Stromal cell of bone marrow (primary cell): ENCODE measurements at regions not wholly inside any gene's neighbourhood (a gene's known extent, or its start where the extent isn't known, plus 50 kb on each side); places are given as distances from the start of the nearest gene placed in this dataset.
"Not testable (repeated sequence)": the region's sequence is repeated elsewhere in the genome, so short reads cannot be mapped to it uniquely, and the experiment has no call there.

ENCODE experiments used
- DNase-seq: peaks from one replicate; pipeline ENCODE4 v3.0.0-alpha.2; 2012; ENCODE audit warnings: low read depth

- DNase-seq: no peak
These were observed 160.1 kb upstream of the DAP start for GRCh38 chr5:10921160-10921559.

DNA sequence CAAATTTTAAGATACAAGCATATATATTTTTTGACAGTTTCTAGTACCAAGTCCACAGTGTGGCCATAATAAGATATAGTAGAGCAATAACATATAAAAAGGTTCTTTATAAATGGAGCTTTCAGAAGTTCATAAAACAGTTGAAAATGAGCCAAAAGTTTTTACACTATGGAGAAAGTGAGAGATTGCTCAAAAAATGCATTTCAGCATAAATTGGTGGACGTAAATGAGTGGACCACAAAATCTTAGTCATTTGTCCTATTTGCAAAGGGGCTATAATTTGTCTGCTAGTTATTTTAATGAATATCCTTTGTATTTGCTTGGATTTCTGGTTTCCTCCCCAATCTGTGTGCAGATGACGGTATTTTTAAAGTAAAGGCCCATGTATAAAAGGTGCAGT lies 159.4 kb upstream of the DAP start:
- DNase-seq: no peak

DNA sequence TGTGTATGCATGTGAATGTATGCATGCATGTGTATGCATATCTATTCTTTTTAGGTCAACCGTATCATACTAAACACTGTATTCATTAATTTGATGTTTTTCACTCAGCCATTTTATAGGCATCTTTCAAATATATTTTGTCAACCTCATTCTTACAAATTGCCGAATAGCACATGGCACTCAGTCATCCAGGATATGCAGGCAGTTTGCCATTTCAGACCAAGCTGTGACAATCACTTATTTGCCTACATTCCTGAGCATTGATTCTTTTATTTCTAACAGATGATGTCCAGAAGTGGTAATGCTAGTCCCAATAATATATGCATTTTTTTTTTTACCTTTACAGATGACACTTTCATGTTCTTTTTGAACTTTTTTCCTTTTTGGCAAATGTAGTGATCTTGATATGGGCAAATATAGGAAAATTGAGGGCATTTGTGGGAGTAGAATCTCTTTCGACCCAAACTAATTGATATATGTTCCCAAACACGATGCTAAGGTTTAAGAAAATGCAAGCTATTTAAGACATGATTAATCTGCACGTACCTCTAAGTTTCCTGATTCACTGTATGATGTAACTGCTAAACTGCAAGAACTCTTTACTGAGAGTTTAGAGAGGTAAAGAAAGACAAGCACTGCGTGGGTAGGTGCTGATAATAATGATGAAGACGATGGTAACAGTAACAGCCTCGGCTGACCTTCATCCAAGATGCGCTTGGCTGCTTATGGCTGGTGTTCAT lies 153.9 kb upstream of the DAP start:
- DNase-seq: no peak

DNA sequence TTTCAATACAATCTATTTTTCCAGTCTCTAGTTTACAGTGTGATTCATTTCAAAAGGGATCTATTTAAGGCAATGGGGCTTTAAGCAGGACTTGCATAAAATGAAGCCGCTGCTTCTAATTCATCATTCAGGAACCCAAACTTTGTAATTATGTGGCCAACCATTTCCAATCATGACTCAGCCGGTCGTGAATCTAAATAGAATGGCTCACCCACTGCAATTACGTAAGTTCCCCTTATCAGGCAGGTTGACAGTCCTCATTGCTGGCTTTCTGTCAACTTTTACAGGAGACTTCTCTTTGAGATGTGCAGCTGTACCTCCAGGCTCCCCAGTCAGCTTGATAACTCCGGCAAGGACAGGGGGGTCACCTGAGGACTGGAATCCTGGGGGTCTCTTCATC lies 152.8 kb upstream of the DAP start:
- peak; percentile 77 for DNase-seq

DNA sequence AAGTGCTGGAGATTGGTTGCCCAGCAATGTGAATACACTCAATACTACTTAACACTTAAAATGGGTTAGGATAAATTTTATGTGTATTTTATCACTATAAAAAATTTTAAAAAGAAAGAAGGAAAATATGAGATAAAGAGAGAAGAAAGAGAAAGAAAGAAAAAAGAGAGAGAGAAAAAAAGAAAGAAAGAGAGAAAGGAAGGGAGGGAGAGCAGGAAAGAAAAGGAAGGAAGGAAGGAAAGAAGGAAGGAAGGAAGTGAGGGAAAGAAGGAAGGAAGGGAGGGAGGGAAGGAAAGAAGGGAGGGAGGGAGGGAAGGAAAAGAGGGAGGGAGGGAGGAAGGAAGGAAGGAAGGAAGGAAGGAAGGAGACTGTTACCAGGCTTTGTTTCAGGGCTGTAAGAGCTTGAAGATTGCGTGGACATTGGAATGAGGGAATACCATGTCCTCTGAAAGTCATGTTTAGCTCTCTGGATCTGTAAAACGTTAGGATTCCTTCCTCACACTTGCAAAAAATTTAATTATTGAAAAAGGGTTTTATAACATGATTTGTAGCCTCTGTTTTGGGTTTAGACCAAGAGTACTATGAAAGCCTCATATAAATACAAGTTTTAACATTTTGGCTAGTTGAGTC lies 152.3 kb upstream of the DAP start:
- no peak for DNase-seq

DNA sequence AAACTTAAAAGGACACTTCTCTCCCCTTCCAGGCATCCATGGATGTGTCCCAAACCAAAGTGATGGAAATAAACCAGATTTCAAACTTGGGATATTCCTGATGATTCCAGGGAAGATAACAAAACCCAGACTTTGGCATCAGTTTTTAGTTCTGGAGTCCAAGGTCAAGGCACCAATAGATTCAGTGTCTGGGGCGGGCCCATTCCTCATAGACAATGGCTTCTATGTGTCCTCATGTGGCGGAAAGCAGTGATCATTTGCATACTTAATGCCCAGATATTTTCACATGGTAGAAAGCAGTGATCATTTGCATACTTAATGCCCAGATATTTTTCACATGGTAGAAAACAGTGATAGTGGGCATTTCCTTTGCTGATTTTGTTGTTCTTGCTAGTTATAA lies 151.4 kb upstream of the DAP start:
- no peak for DNase-seq

DNA sequence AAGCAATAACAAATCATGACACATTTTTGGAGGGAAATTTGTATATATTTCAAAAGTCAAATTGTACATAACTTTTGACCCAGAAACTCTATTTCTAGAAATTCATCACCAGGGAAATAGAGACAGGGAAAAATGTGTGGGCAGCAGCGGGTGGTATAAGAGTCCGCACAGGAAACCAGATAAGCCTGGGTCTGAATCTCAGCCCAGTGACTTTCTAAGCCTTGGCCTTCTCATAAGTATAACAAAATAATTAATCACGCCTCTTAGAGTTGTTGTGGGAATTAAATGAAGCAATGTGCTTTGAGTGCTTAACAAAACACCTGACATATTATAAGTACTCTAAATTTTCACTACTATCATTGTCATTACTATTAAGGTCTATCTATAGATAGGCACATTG lies 149.2 kb upstream of the DAP start:
- DNase-seq: no peak

GRCh38 chr5:10904862-10905432 lies 143.9 kb upstream of the DAP start:
- DNase-seq: no peak

DNA sequence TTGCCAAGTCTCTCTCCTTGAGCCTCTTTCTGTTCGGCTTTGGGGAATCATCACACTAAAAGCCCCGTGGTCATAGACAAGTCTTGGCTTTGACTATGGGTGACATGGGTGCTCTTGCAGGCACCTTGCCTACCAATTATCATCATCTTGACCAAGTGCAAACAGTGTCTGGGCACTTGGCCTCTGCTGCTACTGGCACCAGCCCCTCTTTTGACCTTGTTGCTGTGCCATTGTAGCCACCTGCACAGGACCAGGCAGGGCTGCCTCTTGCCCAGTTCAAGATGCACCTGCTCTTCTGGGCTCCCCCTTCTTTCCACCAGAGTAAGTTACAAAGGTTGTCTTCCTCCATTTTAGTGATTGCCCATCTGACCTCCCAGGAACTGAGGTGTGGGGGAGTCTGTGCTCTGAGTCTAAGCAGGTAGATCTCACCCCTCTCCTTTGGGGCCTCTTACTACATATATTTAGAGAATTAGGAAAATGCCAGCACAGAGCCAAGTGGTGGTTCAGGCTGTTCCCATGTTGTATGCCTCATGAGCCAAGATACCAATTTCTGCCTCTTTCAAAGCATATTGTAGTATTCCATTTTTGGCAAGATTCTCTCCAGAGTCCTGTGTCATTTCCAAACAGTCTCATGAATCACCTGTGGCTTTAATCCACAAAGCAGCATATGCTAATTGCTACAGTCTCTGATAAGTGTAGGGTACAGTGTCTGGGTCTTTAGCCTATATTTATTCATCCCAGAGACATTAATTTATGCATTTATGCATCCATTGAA lies 142.9 kb upstream of the DAP start:
- DNase-seq: no peak

- peak; percentile 20 for DNase-seq
These were observed 141.1 kb upstream of the DAP start for GRCh38 chr5:10902145-10902544.

DNA sequence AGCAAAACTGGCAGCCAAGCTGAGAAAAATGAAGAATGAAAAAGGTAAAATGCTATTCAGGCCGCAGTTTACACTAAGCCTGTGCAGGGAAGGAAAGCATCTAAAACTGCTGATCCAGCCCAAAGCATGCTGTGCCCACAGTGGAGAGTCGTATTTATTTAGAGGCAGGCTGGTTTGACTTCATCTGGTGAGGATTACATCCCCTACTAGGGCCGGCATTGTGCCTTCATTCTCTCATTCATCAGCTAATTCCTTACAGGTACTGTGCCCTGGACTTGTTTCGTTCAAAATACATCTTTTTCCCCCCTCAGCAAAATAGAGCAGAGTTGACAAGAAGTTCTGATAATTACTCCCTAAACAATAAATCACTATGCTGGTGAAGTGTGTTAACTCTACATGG lies 137.5 kb upstream of the DAP start:
- DNase-seq: no peak

DNA sequence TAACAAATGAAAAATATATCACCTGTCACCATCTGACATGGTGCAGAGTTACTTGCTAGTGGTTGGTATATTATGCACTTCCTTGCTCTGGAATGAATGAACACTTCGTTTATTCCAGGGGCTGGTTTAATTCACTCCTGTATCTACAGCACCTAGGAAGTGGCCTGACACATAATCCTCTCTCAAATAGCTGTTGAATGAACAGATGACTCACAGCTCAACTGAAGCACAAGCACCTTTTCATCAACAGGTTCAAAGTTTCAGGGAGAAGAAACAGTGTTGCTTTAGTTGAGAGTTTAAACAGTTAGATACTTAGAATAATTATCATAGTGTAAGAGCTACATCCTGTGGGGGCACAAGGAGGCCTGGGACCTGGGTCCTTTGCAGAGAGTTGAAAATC lies 135.0 kb upstream of the DAP start:
- DNase-seq: no peak

DNA sequence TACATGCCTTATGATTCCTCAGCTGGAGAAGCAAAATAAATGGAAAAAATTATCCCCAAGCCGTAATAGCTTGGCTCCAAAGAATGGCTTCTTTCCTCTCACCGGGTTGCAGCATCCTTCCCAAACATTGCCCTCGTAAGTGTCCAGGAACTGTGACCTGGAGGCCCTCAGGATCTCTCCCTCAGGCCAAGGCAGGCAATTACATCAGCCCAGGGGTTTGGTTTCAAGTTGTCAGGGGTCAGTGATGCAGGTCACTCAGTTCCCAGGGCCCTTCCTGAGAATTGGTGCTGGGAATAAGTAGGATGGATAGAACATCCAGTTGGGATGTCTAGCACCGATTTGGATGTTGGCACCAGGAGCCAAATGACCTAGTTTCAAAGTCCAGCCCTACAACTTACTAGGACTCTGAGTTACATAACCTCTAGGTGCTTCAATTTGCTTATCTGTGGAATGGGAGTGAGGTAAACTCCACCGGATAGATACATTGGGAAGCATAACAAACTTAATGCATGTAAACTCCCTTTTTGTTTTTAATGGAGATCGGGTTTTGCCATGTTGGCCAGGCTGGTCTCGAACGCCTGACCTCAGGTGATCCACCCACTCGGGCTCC lies 133.5 kb upstream of the DAP start:
- no peak for DNase-seq

GRCh38 chr5:10892911-10893215 lies 131.8 kb upstream of the DAP start:
- DNase-seq: no peak

- DNase-seq: no peak
These were observed 131.3 kb upstream of the DAP start for GRCh38 chr5:10892147-10892910.

DNA sequence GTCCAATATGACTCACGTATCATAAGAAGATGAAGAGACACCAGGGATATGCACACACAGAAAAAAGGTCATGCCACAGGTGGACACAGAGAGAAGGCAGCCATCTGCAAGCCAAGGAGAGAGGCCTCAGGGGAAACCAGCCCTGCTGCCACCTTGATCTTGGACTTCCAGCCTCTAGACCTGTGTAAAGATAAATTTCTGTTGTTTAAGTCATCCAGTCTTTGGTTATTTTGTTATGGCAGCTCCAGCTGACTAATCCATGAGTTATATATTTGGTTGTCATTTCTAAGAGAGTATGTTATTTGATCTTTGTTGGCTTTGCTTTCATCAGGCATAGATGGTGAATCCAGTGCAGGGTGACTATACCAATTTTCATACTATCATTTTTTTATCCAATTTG lies 130.2 kb upstream of the DAP start:
- no peak for DNase-seq

GRCh38 chr5:10886497-10886896 lies 125.5 kb upstream of the DAP start:
- DNase-seq: no peak

GRCh38 chr5:10885026-10885425 lies 124.0 kb upstream of the DAP start:
- DNase-seq: no peak

DNA sequence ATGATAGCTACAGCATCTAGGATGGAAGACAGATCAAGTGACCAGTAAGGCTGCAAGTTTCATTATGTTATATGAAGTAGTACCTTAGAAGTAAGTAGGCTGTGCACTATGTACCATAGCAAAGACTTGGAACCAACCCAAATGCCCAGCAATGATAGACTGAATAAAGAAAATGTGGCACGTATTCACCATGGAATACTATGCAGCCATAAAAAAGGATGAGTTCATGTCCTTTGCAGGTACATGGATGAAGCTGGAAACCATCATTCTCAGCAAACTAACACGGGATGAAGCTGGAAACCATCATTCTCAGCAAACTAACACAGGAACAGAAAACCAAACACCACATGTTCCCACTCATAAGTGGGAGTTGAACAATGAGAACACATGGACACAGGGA lies 122.9 kb upstream of the DAP start:
- not testable (repeated sequence) for DNase-seq

DNA sequence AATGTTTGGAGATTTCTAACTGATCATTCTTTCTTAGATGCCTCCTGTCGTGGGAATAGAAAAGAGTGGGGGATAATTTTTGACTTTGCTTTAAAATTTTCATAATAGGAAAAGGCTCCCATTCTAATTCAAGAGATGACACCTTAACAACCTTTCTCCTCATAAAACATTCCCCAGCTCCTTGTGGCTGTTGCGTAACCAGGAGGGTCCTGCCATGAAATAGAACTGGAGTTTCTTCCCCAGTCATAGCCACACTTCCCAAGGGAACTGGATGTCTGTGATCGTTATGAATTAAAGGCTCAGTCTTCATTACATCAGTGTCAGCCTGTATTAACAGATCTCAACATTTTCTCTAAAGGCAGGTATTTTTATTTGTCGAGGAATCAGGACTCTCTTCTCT lies 119.9 kb upstream of the DAP start:
- DNase-seq: no peak

DNA sequence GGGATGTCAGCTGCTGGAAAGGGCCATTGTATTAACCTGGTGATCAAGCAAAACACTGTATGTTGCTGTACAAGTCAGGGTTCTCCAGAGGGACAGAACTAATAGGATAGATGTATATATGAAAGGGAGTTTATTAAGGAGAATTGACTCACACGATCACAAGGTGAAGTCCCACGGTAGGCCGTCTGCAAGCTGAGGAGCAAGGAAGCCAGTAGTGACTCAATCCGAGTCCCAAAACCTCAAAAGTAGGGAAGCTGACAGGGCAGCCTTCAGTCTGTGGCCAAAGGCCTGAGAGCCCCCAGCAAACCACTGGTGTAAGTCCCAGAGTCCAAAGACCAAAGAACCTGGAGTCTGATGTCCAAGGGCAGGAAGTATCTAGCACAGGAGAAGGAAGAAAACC lies 116.0 kb upstream of the DAP start:
- not testable (repeated sequence) for DNase-seq
